IMR-90 (cell line): ENCODE measurements at regions not wholly inside any gene's neighbourhood (a gene's known extent, or its start where the extent isn't known, plus 50 kb on each side); places are given as distances from the start of the nearest gene placed in this dataset.

Experiments used
- CTCF ChIP-seq: conservative IDR thresholded peaks from 2 replicates; pipeline ENCODE4 v1.5.1; 2012; ENCODE audit warnings: mild to moderate bottlenecking, low read depth, low read length, improper control_type of control experiment
- POLR2A ChIP-seq: IDR thresholded peaks from 2 replicates; pipeline ENCODE4 v1.6.1; 2012; ENCODE audit warnings: mild to moderate bottlenecking, low read depth, low read length
- TF ChIP-seq, protein P1 (sequence below): fragments of 150-350 bp; IDR thresholded peaks from 2 replicates; pipeline ENCODE4 v1.6.1; 2016; ENCODE audit warnings: low read depth, mild to moderate bottlenecking, low read length, moderate library complexity, borderline replicate concordance

GRCh38 chr6:44034931-44035345 is 92.3 kb downstream of the MRPL14 start:
- TF ChIP-seq CTCF (no peak), POLR2A (no peak)
- TF ChIP-seq, protein P1, sequence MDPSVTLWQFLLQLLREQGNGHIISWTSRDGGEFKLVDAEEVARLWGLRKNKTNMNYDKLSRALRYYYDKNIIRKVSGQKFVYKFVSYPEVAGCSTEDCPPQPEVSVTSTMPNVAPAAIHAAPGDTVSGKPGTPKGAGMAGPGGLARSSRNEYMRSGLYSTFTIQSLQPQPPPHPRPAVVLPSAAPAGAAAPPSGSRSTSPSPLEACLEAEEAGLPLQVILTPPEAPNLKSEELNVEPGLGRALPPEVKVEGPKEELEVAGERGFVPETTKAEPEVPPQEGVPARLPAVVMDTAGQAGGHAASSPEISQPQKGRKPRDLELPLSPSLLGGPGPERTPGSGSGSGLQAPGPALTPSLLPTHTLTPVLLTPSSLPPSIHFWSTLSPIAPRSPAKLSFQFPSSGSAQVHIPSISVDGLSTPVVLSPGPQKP: no peak
